Stimulated activated naive B cell treated with anti-CD40 and anti-IgM and Interleukin-4, amounts not matched to agents 10 μg/mL and 1 μg/mL and 100 μg/mL, for 72 hours (primary cell): ENCODE measurements at regions not wholly inside any gene's neighbourhood (a gene's known extent, or its start where the extent isn't known, plus 50 kb on each side); places are given as distances from the start of the nearest gene placed in this dataset.
"Not testable (repeated sequence)": the region's sequence is repeated elsewhere in the genome, so short reads cannot be mapped to it uniquely, and the experiment has no call there.

Experiments used
- ATAC-seq, 2 donors: fragments of 150-1000 bp; cut with Tn5 transposase; replicated peaks; 2 replicates each; pipeline ENCODE4 v1.10.0; 2021; ENCODE audit warnings: moderate library complexity in 1 of 2
- DNase-seq: peaks from one replicate; pipeline ENCODE4 v3.0.0; 2021
- H3K27ac Mint-ChIP-seq: one replicate; pipeline ENCODE4 v1.8.0; 2022; ENCODE audit warnings: mild to moderate bottlenecking, mixed read lengths
- H3K27me3 Mint-ChIP-seq, 2 donors: one replicate each; pipeline ENCODE4 v1.8.0; 2022; ENCODE audit warnings: mixed read lengths in 2 of 2
- H3K36me3 Mint-ChIP-seq, 2 donors: one replicate each; pipeline ENCODE4 v1.8.0; 2022; ENCODE audit warnings: mixed read lengths in 2 of 2, mild to moderate bottlenecking in 1 of 2
- H3K4me1 Mint-ChIP-seq, 2 donors: one replicate each; pipeline ENCODE4 v1.8.0; 2022; ENCODE audit warnings: mixed read lengths in 2 of 2, mild to moderate bottlenecking in 1 of 2
- H3K4me3 Mint-ChIP-seq, 2 donors: one replicate each; pipeline ENCODE4 v1.8.0; 2022; ENCODE audit warnings: mild to moderate bottlenecking in 2 of 2, mixed read lengths in 2 of 2, moderate library complexity in 1 of 2
- H3K9me3 Mint-ChIP-seq, 2 donors: one replicate each; pipeline ENCODE4 v1.8.0; 2022; ENCODE audit warnings: mixed read lengths in 2 of 2, mild to moderate bottlenecking in 1 of 2

GRCh38 chr5:93359296-93359959 is 221.6 kb downstream of the NR2F1-AS1 start:
- H3K27ac Mint-ChIP-seq = no peak overlapping the region
- H3K9me3 Mint-ChIP-seq = peaks cover 0 to 6% of the 10 kb centered on the region in 2 donors
- ATAC-seq (no peak), DNase-seq (no peak)
- no peaks in the 10 kb centered on the region for H3K4me1 Mint-ChIP-seq
- H3K36me3 Mint-ChIP-seq = no peaks in the 10 kb centered on the region
- H3K4me3 Mint-ChIP-seq = no peak overlapping the region
- peaks cover 0 to 7% of the 10 kb centered on the region in 2 donors for H3K27me3 Mint-ChIP-seq

GRCh38 chr5:93358176-93358575 is 222.8 kb downstream of the NR2F1-AS1 start:
- Mint-ChIP-seq H3K27ac (no peak overlapping the region), H3K36me3 (no peaks in the 10 kb centered on the region), H3K4me1 (no peaks in the 10 kb centered on the region), H3K27me3 (peaks cover 0 to 7% of the 10 kb centered on the region in 2 donors), H3K9me3 (peaks cover 0 to 5% of the 10 kb centered on the region in 2 donors), H3K4me3 (no peak overlapping the region)
- DNase-seq (no peak), ATAC-seq (no peak)

GRCh38 chr5:93357686-93358085 is 223.3 kb downstream of the NR2F1-AS1 start:
- DNase-seq (no peak), ATAC-seq (no peak)
- Mint-ChIP-seq H3K4me1 (no peaks in the 10 kb centered on the region), H3K27me3 (peaks cover 0 to 7% of the 10 kb centered on the region in 2 donors), H3K9me3 (peaks cover 0 to 5% of the 10 kb centered on the region in 2 donors), H3K27ac (no peak overlapping the region), H3K36me3 (no peaks in the 10 kb centered on the region), H3K4me3 (no peak overlapping the region)

DNA sequence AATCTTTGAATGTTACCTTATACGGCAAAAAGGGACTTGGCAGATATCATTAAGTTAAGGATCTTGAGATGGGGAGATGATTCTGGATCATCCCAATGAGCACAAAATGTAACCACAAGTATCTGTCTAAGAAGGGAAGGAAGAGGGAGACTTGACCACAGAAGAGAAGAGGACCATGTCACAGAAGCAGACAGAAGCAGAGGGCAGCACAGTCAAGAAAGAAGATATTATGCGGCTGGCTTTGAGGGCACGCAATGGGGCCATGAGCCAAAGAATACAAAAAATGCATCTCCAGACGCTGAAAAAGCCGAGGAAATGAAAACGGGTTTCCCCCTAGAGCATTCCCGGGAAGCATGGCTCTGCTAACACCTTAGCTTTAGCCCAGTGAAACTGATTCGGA is 225.3 kb downstream of the NR2F1-AS1 start:
- DNase-seq = no peak
- Mint-ChIP-seq H3K27me3 (peaks cover 0 to 7% of the 10 kb centered on the region in 2 donors), H3K9me3 (peaks cover 0 to 5% of the 10 kb centered on the region in 2 donors), H3K4me1 (no peaks in the 10 kb centered on the region), H3K4me3 (no peak overlapping the region), H3K36me3 (no peaks in the 10 kb centered on the region), H3K27ac (no peak overlapping the region)
- ATAC-seq = no peak

DNA sequence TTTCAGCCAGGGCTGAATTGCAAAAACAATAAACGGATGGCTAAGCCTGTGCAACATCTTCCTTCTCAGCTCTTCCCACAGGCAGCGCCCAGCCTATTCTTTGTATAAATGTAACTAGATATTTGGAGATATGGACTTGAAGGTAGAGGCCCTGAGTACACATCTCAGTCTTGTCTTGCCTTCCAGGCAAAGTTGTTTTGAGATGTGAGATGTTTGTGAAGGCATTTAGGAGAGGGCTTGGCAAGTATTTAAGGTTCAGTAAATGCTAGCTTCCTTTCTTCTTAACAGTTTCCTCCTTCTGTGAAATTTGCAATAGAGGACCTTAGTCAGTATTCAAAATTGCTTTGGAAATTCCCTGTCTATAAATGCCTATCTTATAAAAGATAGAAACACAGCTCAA is 228.8 kb downstream of the NR2F1-AS1 start:
- Mint-ChIP-seq H3K4me3 (no peak overlapping the region), H3K27me3 (no peaks in the 10 kb centered on the region), H3K9me3 (peaks cover 0 to 2% of the 10 kb centered on the region in 2 donors), H3K27ac (no peak overlapping the region), H3K36me3 (no peaks in the 10 kb centered on the region), H3K4me1 (no peaks in the 10 kb centered on the region)
- ATAC-seq (no peak), DNase-seq (no peak)

DNA sequence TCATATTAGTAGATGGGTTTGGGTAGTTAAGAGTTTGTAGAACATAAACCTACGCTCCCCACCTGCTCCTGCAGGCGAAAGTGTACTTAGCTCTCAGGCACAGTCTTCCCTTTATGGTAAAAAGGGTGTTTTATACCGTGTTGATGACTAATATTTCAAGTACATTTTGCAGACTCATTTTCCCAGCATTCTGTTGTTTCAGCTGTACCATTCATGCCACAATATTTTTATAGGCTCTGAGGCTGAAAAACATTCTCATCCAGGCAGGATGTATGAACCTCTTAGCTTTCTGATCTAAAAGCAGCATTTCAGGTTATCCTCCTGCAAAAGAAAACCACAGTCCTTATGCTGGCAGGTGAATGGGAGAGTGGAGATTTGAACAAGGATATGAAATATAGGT is 231.4 kb downstream of the NR2F1-AS1 start:
- H3K4me1 Mint-ChIP-seq = no peaks in the 10 kb centered on the region
- H3K27me3 Mint-ChIP-seq = no peaks in the 10 kb centered on the region
- ATAC-seq (no peak), DNase-seq (no peak)
- no peak overlapping the region for H3K4me3 Mint-ChIP-seq
- no peaks in the 10 kb centered on the region for H3K36me3 Mint-ChIP-seq
- H3K27ac Mint-ChIP-seq = no peak overlapping the region
- H3K9me3 Mint-ChIP-seq = peaks cover 0 to 5% of the 10 kb centered on the region in 2 donors

DNA sequence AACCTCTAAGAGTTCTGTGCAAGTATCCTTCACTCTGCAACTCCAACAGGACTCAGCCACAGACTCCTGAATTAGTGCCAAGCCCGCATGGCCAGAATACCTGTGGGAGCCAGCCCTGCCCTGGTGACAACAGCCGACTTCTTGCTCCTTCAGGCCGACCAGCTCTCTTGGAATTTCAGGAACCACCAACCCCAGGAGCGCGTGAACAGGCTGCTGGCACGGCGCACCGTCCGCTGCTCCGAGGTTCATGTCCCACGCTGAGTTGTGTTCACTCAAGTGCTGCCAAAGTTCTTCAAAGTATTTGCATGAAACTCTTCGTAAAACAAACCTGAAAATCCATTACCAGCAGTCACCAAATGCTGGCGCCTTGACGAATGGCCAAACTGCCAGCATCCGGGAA is 232.8 kb downstream of the NR2F1-AS1 start:
- H3K27me3 Mint-ChIP-seq = no peaks in the 10 kb centered on the region
- H3K9me3 Mint-ChIP-seq = peaks cover 0 to 5% of the 10 kb centered on the region in 2 donors
- no peaks in the 10 kb centered on the region for H3K36me3 Mint-ChIP-seq
- ATAC-seq = no peak
- no peak overlapping the region for H3K4me3 Mint-ChIP-seq
- H3K27ac Mint-ChIP-seq = no peak overlapping the region
- H3K4me1 Mint-ChIP-seq = no peaks in the 10 kb centered on the region
- no peak for DNase-seq

GRCh38 chr5:93346850-93347249 is 234.2 kb downstream of the NR2F1-AS1 start:
- H3K36me3 Mint-ChIP-seq, ATAC-seq, H3K9me3 Mint-ChIP-seq, DNase-seq, H3K27ac Mint-ChIP-seq, H3K4me1 Mint-ChIP-seq, H3K27me3 Mint-ChIP-seq, H3K4me3 Mint-ChIP-seq: not testable (repeated sequence)

DNA sequence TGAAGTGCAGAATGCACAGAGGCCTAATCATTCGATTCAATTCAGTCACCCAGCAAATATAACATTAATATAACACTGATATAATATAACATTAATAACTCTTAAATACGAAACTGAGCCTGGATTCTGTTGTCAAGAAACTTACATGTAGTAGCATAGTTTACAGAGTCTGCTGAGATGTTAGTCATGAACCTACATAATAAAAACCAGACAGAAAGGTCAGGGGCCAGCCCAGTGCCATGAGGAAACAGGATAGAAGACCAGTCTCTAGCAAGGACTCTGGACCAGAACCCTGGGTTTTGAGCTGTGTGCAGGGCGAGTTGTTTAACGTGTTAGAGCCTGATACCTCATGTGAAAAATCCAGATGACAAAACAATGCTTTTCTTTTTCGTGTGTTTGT is 234.7 kb downstream of the NR2F1-AS1 start:
- Mint-ChIP-seq H3K4me1 (no peaks in the 10 kb centered on the region), H3K27me3 (no peaks in the 10 kb centered on the region), H3K4me3 (no peak overlapping the region), H3K36me3 (no peaks in the 10 kb centered on the region), H3K9me3 (peaks cover 0 to 5% of the 10 kb centered on the region in 2 donors), H3K27ac (no peak overlapping the region)
- DNase-seq (no peak), ATAC-seq (no peak)

DNA sequence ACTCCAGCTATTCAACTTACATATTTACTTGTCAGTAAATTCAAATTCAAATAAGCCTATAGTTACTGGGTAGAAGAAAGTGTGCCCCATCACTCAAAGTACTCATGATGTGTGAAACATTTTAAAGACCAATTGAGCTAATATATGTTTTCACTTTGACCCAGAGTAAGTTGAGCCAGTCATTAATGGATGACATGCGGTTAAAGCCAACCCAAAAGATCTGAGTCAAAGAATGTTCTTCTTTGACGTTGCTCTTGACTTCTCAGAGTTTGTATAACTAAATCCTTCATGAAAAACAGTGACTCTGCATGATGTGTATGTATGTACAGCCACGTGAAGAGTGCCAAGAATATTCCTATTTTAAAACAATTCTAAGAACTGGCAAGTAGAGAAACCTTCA is 237.4 kb downstream of the NR2F1-AS1 start:
- H3K9me3 Mint-ChIP-seq = peaks cover 0 to 10% of the 10 kb centered on the region in 2 donors
- H3K27me3 Mint-ChIP-seq = no peaks in the 10 kb centered on the region
- H3K36me3 Mint-ChIP-seq = no peaks in the 10 kb centered on the region
- DNase-seq (no peak), ATAC-seq (no peak)
- no peak overlapping the region for H3K4me3 Mint-ChIP-seq
- H3K4me1 Mint-ChIP-seq = no peaks in the 10 kb centered on the region
- H3K27ac Mint-ChIP-seq = no peak overlapping the region

DNA sequence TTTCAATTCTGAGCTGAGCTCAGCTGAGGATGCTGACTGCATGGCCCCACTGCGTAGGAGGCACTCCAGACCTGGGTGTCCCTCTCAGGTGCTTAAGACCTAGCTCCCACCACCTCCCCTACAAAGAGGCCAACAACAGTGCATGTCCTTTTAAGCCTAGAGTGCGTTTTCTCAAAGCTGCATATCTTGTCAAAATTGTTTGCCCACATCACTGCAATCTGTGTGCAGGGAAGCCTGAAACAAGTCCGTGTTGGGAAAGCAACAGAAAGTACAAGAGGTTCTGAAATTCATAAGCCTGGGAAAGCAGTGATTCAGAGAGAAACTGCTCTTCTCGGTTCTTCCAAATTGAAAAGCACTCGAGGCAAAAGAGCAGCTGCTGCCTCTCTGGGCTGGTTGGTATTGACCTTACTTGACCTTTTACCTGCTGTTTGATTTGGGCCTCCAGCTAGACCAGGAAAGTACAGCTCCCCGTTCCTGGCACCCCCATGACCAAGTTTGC is 238.4 kb downstream of the NR2F1-AS1 start:
- DNase-seq (no peak), ATAC-seq (no peak)
- Mint-ChIP-seq H3K4me1 (no peaks in the 10 kb centered on the region), H3K27ac (no peak overlapping the region), H3K36me3 (no peaks in the 10 kb centered on the region), H3K27me3 (no peaks in the 10 kb centered on the region), H3K9me3 (peaks cover 0 to 9% of the 10 kb centered on the region in 2 donors), H3K4me3 (no peak overlapping the region)

GRCh38 chr5:93340881-93341280 is 240.1 kb downstream of the NR2F1-AS1 start:
- H3K4me3 Mint-ChIP-seq = no peak overlapping the region
- DNase-seq (no peak), ATAC-seq (no peak)
- H3K4me1 Mint-ChIP-seq = no peaks in the 10 kb centered on the region
- no peak overlapping the region for H3K27ac Mint-ChIP-seq
- no peaks in the 10 kb centered on the region for H3K36me3 Mint-ChIP-seq
- H3K27me3 Mint-ChIP-seq = no peaks in the 10 kb centered on the region
- H3K9me3 Mint-ChIP-seq = peaks cover 0 to 6% of the 10 kb centered on the region in 2 donors

DNA sequence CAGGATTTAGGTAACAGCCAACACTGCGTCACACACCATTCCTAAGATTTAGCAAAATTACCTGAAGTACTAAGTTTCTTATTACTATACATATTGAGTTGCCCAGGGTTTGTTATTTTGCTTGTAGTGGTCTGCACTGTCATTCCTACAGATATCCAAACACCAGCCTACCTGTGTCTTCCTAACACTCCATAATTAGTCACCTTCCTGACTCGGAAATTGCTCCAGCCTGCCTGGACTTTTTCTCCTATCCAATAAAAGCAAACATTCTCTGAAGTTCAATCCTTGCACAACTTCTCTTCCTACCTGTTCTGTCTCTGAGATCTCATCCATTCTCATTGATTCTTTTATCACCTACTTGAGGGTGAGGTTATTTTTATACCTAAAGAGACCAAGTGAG is 243.9 kb downstream of the NR2F1-AS1 start:
- no peaks in the 10 kb centered on the region for H3K27me3 Mint-ChIP-seq

DNA sequence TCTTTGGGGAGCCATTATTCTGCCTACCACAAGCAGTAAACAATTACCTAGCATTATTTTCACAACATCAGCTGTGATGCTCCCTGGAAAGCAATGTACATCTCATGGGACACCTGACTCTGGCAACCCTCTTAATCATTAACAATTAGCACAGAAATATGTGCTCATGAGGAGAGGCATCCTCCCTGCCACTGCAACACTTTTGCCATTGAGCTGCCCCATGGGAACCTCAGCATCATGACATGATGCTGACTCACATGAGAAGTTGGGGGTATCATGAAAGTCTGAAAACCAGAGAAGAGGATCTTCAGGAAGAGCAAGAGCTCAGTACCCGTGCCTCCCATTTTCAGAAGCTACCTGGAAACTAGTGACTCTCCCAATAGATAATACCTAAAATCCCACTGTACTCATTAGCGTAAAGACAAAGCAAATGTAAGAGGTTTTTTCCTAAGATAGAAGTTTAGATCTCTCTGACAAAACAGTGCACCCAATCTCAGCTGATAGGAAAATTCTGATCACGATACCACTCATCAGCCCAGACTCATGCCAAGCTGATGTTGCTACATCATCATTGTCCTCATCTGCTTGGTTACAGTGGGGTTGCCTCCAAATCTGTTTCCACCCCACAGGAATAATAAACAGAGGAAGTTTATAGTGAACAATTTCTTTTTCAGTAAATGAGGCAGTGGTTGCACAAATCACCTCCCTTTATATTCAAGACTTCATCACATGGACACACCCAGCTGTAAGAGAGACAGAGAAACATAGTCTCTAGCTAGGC is 244.5 kb downstream of the NR2F1-AS1 start:
- H3K27ac Mint-ChIP-seq = no peak overlapping the region
- ATAC-seq (no peak), DNase-seq (no peak)
- H3K4me3 Mint-ChIP-seq = no peak overlapping the region
- H3K36me3 Mint-ChIP-seq = no peaks in the 10 kb centered on the region
- H3K27me3 Mint-ChIP-seq = no peaks in the 10 kb centered on the region
- no peaks in the 10 kb centered on the region for H3K4me1 Mint-ChIP-seq
- peaks cover 0 to 6% of the 10 kb centered on the region in 2 donors for H3K9me3 Mint-ChIP-seq

More for the DNA sequence above, 243.9 kb downstream of the NR2F1-AS1 start:
- H3K36me3 Mint-ChIP-seq = no peaks in the 10 kb centered on the region
- H3K4me3 Mint-ChIP-seq = no peak overlapping the region
- no peak overlapping the region for H3K27ac Mint-ChIP-seq
- H3K9me3 Mint-ChIP-seq = peaks cover 0 to 6% of the 10 kb centered on the region in 2 donors
- no peak for DNase-seq
- no peak for ATAC-seq
- no peaks in the 10 kb centered on the region for H3K4me1 Mint-ChIP-seq

- no peaks in the 10 kb centered on the region for H3K4me1 Mint-ChIP-seq
- H3K27ac Mint-ChIP-seq = no peak overlapping the region
- H3K4me3 Mint-ChIP-seq = no peak overlapping the region
- no peaks in the 10 kb centered on the region for H3K9me3 Mint-ChIP-seq
- H3K36me3 Mint-ChIP-seq = no peaks in the 10 kb centered on the region
- ATAC-seq (no peak), DNase-seq (no peak)
- no peaks in the 10 kb centered on the region for H3K27me3 Mint-ChIP-seq
These were observed 249.2 kb downstream of the NR2F1-AS1 start for GRCh38 chr5:93331863-93332262.
